Chondrocyte (in vitro differentiated cells): ENCODE measurements at regions not wholly inside any gene's neighbourhood (a gene's known extent, or its start where the extent isn't known, plus 50 kb on each side); places are given as distances from the start of the nearest gene placed in this dataset.

Source experiments
- DNase-seq: peaks from one replicate; pipeline ENCODE4 v3.0.0; 2021; ENCODE audit warnings: mixed read lengths, low spot score
- H3K27ac Mint-ChIP-seq: one replicate; pipeline ENCODE4 v1.8.0; 2021; ENCODE audit warnings: mild to moderate bottlenecking, moderate library complexity, mixed read lengths; ENCODE audit not compliant: unreplicated experiment
- H3K27me3 Mint-ChIP-seq: 2 replicates; pipeline ENCODE4 v1.8.0; 2021; ENCODE audit warnings: low read depth, mixed read lengths
- H3K36me3 Mint-ChIP-seq: 2 replicates; pipeline ENCODE4 v1.8.0; 2021; ENCODE audit warnings: low read depth, mixed read lengths
- H3K4me1 Mint-ChIP-seq: 2 replicates; pipeline ENCODE4 v1.8.0; 2021; ENCODE audit warnings: low read depth, mild to moderate bottlenecking, mixed read lengths
- H3K4me3 Mint-ChIP-seq: one replicate; pipeline ENCODE4 v1.8.0; 2021; ENCODE audit warnings: mild to moderate bottlenecking, moderate library complexity, mixed read lengths; ENCODE audit not compliant: unreplicated experiment
- H3K9me3 Mint-ChIP-seq: 2 replicates; pipeline ENCODE4 v1.8.0; 2021; ENCODE audit warnings: low read depth, mixed read lengths
- CTCF ChIP-seq: fragments of 200-600 bp; sonication (generic); IDR thresholded peaks from 2 replicates; pipeline ENCODE4 v1.5.0; 2021; ENCODE audit warnings: antibody characterized with exemption, mild to moderate bottlenecking, moderate library complexity

GRCh38 chr10:10605551-10606081 is 412.1 kb upstream of the CELF2 start:
- no peaks in the 10 kb centered on the region for H3K27me3 Mint-ChIP-seq
- no peak overlapping the region for H3K4me3 Mint-ChIP-seq
- TF ChIP-seq CTCF: no peak
- no peak for DNase-seq
- no peak overlapping the region for H3K27ac Mint-ChIP-seq
- peaks cover 6% of the 10 kb centered on the region for H3K4me1 Mint-ChIP-seq
- H3K36me3 Mint-ChIP-seq: no peaks in the 10 kb centered on the region
- H3K9me3 Mint-ChIP-seq: peaks cover 6% of the 10 kb centered on the region

- H3K27me3 Mint-ChIP-seq: no peaks in the 10 kb centered on the region
Observed at GRCh38 chr10:10609379-10609955, 408.2 kb upstream of the CELF2 start.

GRCh38 chr10:10610171-10610570 is 407.5 kb upstream of the CELF2 start:
- Mint-ChIP-seq H3K9me3 (peaks cover 3% of the 10 kb centered on the region), H3K4me1 (peaks cover 6% of the 10 kb centered on the region), H3K27ac (no peak overlapping the region), H3K36me3 (no peaks in the 10 kb centered on the region), H3K27me3 (no peaks in the 10 kb centered on the region), H3K4me3 (no peak overlapping the region)
- DNase-seq: no peak
- no peak for TF ChIP-seq CTCF

More at GRCh38 chr10:10609379-10609955, 408.2 kb upstream of the CELF2 start:
- H3K4me1 Mint-ChIP-seq: peaks cover 6% of the 10 kb centered on the region
- no peaks in the 10 kb centered on the region for H3K36me3 Mint-ChIP-seq
- peaks cover 6% of the 10 kb centered on the region for H3K9me3 Mint-ChIP-seq
- no peak for DNase-seq
- no peak overlapping the region for H3K4me3 Mint-ChIP-seq
- TF ChIP-seq CTCF: no peak
- no peak overlapping the region for H3K27ac Mint-ChIP-seq

- no peaks in the 10 kb centered on the region for H3K36me3 Mint-ChIP-seq
- H3K4me3 Mint-ChIP-seq: no peak overlapping the region
- H3K9me3 Mint-ChIP-seq: peaks cover 4% of the 10 kb centered on the region
- no peak for TF ChIP-seq CTCF
- H3K27me3 Mint-ChIP-seq: no peaks in the 10 kb centered on the region
- no peaks in the 10 kb centered on the region for H3K4me1 Mint-ChIP-seq
- DNase-seq: no peak
- no peak overlapping the region for H3K27ac Mint-ChIP-seq
Observed at GRCh38 chr10:10612151-10612550, 405.5 kb upstream of the CELF2 start.

- Mint-ChIP-seq H3K4me1 (no peaks in the 10 kb centered on the region), H3K27ac (no peak overlapping the region), H3K4me3 (no peak overlapping the region), H3K36me3 (no peaks in the 10 kb centered on the region), H3K27me3 (no peaks in the 10 kb centered on the region), H3K9me3 (peaks cover 4% of the 10 kb centered on the region)
- no peak for DNase-seq
- TF ChIP-seq CTCF: no peak
Observed at GRCh38 chr10:10613656-10614244, 403.9 kb upstream of the CELF2 start.
